ENCODE measurements at regions not wholly inside any gene's neighbourhood (a gene's known extent, or its start where the extent isn't known, plus 50 kb on each side); places are given as distances from the start of the nearest gene placed in this dataset.

- TF ChIP-seq CTCF (IDR thresholded peaks at IDR 0.05) = no peak
- no peak for TF ChIP-seq POLR2AphosphoS5 (IDR thresholded peaks at IDR 0.05; ENCODE audit: low read depth, low read length)
- no peak for TF ChIP-seq REST (IDR thresholded peaks at IDR 0.05; ENCODE audit: insufficient read depth in 1 of 2, low read depth in 2 of 2, low read length in 1 of 2)
These were observed 1259.5 kb downstream of the TBC1D22A start for GRCh38 chr22:48021991-48022401.

All from Panc1 (cell line).